ENCODE measurements at regions not wholly inside any gene's neighbourhood (a gene's known extent, or its start where the extent isn't known, plus 50 kb on each side); places are given as distances from the start of the nearest gene placed in this dataset.

DNA sequence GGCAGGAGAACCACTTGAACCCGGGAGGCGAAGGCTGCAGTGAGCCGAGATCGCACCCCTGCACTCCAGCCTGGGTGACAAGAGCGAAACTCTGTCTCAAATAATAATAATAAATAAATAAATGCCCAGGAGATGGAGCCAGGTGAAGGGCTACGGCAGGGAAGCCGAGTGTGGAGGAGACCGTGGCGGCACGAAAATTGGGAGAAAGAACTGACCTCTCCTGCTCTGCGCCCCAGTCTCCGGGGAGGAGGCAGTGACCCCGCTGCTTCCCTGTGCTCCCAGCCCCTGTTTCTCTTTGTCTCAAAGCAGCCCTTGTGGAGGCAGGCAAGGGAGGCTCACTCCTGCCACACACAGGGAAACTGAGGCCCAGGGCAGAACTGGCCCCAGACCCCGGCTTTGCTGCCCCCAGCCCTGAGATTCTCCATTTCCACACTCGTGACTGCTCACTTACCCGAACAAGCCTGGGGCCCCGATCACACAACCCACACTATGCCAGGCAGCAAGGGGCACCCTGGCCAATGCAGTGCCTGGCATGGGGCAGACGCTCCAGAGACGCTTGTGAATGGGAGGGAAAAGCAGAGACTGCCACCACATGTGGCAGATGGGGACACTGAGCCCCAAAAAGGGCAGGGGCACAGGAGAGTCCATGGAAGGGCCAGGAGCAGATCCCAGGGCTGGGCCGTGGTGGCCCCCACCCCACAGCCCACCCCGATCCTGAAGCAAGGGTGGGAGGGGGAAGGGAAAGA, 80.4 kb upstream of the PRR5 start:
- Histone ChIP-seq H3K36me3 (ENCODE audit: control insufficient read depth, insufficient read depth, low read length) (no peaks in the 10 kb centered on the region), H3K9me3 (replicated peaks; ENCODE audit: control insufficient read depth, insufficient read depth, low read depth, low read length) (0 out of 2 replicates have a peak, but pooled peaks cover 3% of the 10 kb centered on the region), H3K9ac (ENCODE audit: insufficient read depth in 1 of 2, low read depth in 2 of 2, low read length in 2 of 2) (no peak overlapping the region), H2AFZ (ENCODE audit: low read depth, low read length) (no peak overlapping the region), H3K27me3 (ENCODE audit: control insufficient read depth in 2 of 2, insufficient read depth in 2 of 2, low read length in 2 of 2) (peaks cover 0 to 6% of the 10 kb centered on the region in 2 experiments; a peak in 2 of 5 replicates), H3K4me1 (replicated peaks in 1 of 2; ENCODE audit: control insufficient read depth in 2 of 2, insufficient read depth in 2 of 2, low read length in 2 of 2) (peaks cover 0 to 23% of the 10 kb centered on the region in 2 experiments; a peak in 2 of 5 replicates), H3K4me3 (no peak overlapping the region), H3K79me2 (ENCODE audit: control insufficient read depth, insufficient read depth, low read length) (no peaks in the 10 kb centered on the region), H3K27ac (ENCODE audit: extremely low read depth, low read depth, low read length) (no peak overlapping the region), H3K4me2 (ENCODE audit: insufficient read depth, low read length) (no peak overlapping the region), H4K20me1 (replicated peaks; ENCODE audit: control insufficient read depth, insufficient read depth, low read length) (no peaks in the 10 kb centered on the region; the same call in 1 of the 2 replicates), H3K9me1 (ENCODE audit: control insufficient read depth, insufficient read depth, low read length) (no peaks in the 10 kb centered on the region)
- FAIRE-seq (no peak), DNase-seq (ENCODE audit: extremely low read depth in 1 of 4, low spot score in 3 of 4) (no peak), ATAC-seq (no peak)
- BruUV-seq (replicated peaks), result no TSS peak
- in situ Hi-C loops (cut with MboI), result loop anchor here (10.0 kb wide), 3 partner anchors 547 to 1227 kb away; no protein-coding TSS in a partner anchor
- intact Hi-C loops (cut with micrococcal nuclease), result loop anchor here (10.0 kb wide), 3 partner anchors 537 to 737 kb away; no protein-coding TSS in a partner anchor
- no peak for TF ChIP-seq SRSF9 (IDR thresholded peaks at IDR 0.05; ENCODE audit: borderline replicate concordance, low read depth, low read length)
- no peak for TF ChIP-seq POU5F1 (IDR thresholded peaks at IDR 0.05; ENCODE audit: borderline replicate concordance, low read depth, low read length, partially characterized antibody)
- TF ChIP-seq, protein P1, sequence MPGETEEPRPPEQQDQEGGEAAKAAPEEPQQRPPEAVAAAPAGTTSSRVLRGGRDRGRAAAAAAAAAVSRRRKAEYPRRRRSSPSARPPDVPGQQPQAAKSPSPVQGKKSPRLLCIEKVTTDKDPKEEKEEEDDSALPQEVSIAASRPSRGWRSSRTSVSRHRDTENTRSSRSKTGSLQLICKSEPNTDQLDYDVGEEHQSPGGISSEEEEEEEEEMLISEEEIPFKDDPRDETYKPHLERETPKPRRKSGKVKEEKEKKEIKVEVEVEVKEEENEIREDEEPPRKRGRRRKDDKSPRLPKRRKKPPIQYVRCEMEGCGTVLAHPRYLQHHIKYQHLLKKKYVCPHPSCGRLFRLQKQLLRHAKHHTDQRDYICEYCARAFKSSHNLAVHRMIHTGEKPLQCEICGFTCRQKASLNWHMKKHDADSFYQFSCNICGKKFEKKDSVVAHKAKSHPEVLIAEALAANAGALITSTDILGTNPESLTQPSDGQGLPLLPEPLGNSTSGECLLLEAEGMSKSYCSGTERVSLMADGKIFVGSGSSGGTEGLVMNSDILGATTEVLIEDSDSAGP (CRISPR knock-in tag; IDR thresholded peaks at IDR 0.05), result no peak
- TF ChIP-seq RBM22 (IDR thresholded peaks at IDR 0.05; ENCODE audit: low read depth, low read length, poor library complexity, severe bottlenecking), result no peak
- no peak for TF ChIP-seq ZNF707 (CRISPR knock-in tag; conservative IDR thresholded peaks at IDR 0.05)
- TF ChIP-seq, protein P2, sequence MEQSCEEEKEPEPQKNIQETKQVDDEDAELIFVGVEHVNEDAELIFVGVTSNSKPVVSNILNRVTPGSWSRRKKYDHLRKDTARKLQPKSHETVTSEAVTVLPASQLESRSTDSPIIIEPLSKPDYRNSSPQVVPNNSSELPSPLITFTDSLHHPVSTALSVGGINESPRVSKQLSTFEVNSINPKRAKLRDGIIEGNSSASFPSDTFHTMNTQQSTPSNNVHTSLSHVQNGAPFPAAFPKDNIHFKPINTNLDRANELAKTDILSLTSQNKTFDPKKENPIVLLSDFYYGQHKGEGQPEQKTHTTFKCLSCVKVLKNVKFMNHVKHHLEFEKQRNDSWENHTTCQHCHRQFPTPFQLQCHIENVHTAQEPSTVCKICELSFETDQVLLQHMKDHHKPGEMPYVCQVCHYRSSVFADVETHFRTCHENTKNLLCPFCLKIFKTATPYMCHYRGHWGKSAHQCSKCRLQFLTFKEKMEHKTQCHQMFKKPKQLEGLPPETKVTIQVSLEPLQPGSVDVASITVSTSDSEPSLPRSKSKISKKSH (CRISPR knock-in tag; IDR thresholded peaks at IDR 0.05), result no peak
- 23% methylated on average over 11 of the region's 21 CpGs for WGBS (ENCODE audit: insufficient coverage, low coverage, missing lambda C conversion rate)
- POLR2A ChIA-PET, result interaction anchor here (0.6 to 1.0 kb wide), 2 partner anchors 12 to 33 kb away, joined by 3 to 5 read pairs; no protein-coding TSS in a partner anchor
- CTCF ChIA-PET (ENCODE audit: low intra/inter-chr PET ratio), result no interaction called here

All from K562 (cell line).